B cell (primary cell): ENCODE measurements at regions not wholly inside any gene's neighbourhood (a gene's known extent, or its start where the extent isn't known, plus 50 kb on each side); places are given as distances from the start of the nearest gene placed in this dataset.
"Not testable (repeated sequence)": the region's sequence is repeated elsewhere in the genome, so short reads cannot be mapped to it uniquely, and the experiment has no call there.

Experiments used
- CTCF ChIP-seq: fragments of 200-600 bp; IDR thresholded peaks from one replicate; pipeline ENCODE4 v1.8.0; 2022; ENCODE audit warnings: antibody characterized with exemption, mild to moderate bottlenecking
- EZH2 ChIP-seq: IDR thresholded peaks from 2 replicates; pipeline ENCODE4 v1.6.1; 2012; ENCODE audit warnings: borderline replicate concordance, low read depth, mild to moderate bottlenecking, moderate library complexity, low read length; ENCODE audit not compliant: insufficient read depth, poor library complexity, severe bottlenecking

GRCh38 chr20:22521940-22522339, 62.4 kb downstream of the FOXA2 start:
- not testable (repeated sequence) for TF ChIP-seq CTCF, EZH2
